ENCODE measurements at regions not wholly inside any gene's neighbourhood (a gene's known extent, or its start where the extent isn't known, plus 50 kb on each side); places are given as distances from the start of the nearest gene placed in this dataset.

DNA sequence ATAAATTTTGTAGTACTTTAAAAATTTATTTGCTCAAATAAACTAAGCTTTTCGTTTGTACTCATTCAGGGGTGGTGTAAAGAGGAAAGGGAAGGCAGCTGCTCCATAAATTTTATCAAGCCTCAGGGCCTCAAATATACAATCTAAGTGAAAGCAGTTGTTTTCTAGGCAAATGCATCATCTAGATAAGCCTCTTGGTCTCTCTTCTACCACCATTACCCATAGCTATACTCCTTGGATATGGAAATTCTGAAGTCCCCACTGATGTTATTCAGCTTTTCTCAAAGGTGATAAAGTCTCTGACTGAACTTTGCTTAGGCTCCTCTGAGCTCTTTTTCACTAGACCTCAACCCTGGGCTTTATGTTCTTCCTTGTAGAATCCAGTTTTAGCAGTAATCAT lies 1313.1 kb downstream of the JRKL start:
- Histone ChIP-seq H2BK5ac (ENCODE audit: insufficient read length, low read length) (no peak overlapping the region), H3K9me3 (ENCODE audit: control insufficient read depth, low read depth, low read length) (no peaks in the 10 kb centered on the region), H3T11ph (ENCODE audit: low read length) (no peak overlapping the region), H3K18ac (ENCODE audit: insufficient read length, low read depth, low read length) (no peak overlapping the region), H4K8ac (replicated peaks; ENCODE audit: insufficient read length, low read depth, low read length) (no peak overlapping the region), H3K27ac (ENCODE audit: insufficient read length, low read depth, low read length) (no peak overlapping the region), H3K14ac (ENCODE audit: insufficient read depth, low read length) (no peak overlapping the region), H4K20me1 (ENCODE audit: control insufficient read depth, insufficient read depth, insufficient read length) (no peaks in the 10 kb centered on the region), H2BK20ac (ENCODE audit: low read depth, low read length, poor library complexity, severe bottlenecking) (no peak overlapping the region), H3K4me2 (ENCODE audit: insufficient read depth, insufficient read length, low read length) (no peak overlapping the region), H3K27me3 (ENCODE audit: insufficient read depth, low read length) (no peaks in the 10 kb centered on the region), H3K56ac (ENCODE audit: insufficient read length, low read depth, low read length) (no peak overlapping the region), H2BK15ac (ENCODE audit: low read depth, low read length) (no peak overlapping the region), H3K4me1 (ENCODE audit: insufficient read depth, low read length) (no peaks in the 10 kb centered on the region), H3K23ac (ENCODE audit: insufficient read length, low read depth, low read length) (no peak overlapping the region), H3K79me1 (ENCODE audit: insufficient read depth, low read depth, low read length, poor library complexity, severe bottlenecking) (no peaks in the 10 kb centered on the region), H3K79me2 (ENCODE audit: insufficient read depth, low read length) (no peaks in the 10 kb centered on the region), H2BK12ac (ENCODE audit: insufficient read length, low read depth, low read length) (no peak overlapping the region), H2AK5ac (ENCODE audit: insufficient read length, low read length) (no peak overlapping the region), H3K4ac (ENCODE audit: low read depth, low read length) (no peak overlapping the region), H2AFZ (ENCODE audit: low read length) (no peak overlapping the region), H2BK120ac (ENCODE audit: low read depth, low read length, poor library complexity, severe bottlenecking) (no peak overlapping the region), H3K23me2 (ENCODE audit: insufficient read length, low read depth, low read length, poor library complexity, severe bottlenecking) (no peaks in the 10 kb centered on the region), H4K91ac (ENCODE audit: insufficient read length, low read depth, low read length) (no peak overlapping the region), H3K9ac (ENCODE audit: extremely low read depth, insufficient read length, low read length) (no peak overlapping the region), H4K5ac (ENCODE audit: insufficient read length, low read depth, low read length) (no peak overlapping the region)
- Mint-ChIP-seq H3K4me3 (no peak overlapping the region), H3K27me3 (ENCODE audit: low read depth) (no peaks in the 10 kb centered on the region), H3K9me3 (no peaks in the 10 kb centered on the region), H3K27ac (no peak overlapping the region), H3K36me3 (ENCODE audit: insufficient read depth in 1 of 3, low read depth in 3 of 3) (no peaks in the 10 kb centered on the region), H3K4me1 (peaks cover 5% of the 10 kb centered on the region in 2 experiments; a peak in 3 of 4 replicates)
- no peak for DNase-seq
- WGBS (ENCODE audit: extremely low coverage, insufficient read length, low lambda C conversion rate): no CpG with 5 or more reads among the region's 1 CpG
- TF ChIP-seq, protein P1, sequence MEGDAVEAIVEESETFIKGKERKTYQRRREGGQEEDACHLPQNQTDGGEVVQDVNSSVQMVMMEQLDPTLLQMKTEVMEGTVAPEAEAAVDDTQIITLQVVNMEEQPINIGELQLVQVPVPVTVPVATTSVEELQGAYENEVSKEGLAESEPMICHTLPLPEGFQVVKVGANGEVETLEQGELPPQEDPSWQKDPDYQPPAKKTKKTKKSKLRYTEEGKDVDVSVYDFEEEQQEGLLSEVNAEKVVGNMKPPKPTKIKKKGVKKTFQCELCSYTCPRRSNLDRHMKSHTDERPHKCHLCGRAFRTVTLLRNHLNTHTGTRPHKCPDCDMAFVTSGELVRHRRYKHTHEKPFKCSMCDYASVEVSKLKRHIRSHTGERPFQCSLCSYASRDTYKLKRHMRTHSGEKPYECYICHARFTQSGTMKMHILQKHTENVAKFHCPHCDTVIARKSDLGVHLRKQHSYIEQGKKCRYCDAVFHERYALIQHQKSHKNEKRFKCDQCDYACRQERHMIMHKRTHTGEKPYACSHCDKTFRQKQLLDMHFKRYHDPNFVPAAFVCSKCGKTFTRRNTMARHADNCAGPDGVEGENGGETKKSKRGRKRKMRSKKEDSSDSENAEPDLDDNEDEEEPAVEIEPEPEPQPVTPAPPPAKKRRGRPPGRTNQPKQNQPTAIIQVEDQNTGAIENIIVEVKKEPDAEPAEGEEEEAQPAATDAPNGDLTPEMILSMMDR (conservative IDR thresholded peaks at IDR 0.05): no peak
